PC-3 (cell line): ENCODE measurements at regions not wholly inside any gene's neighbourhood (a gene's known extent, or its start where the extent isn't known, plus 50 kb on each side); places are given as distances from the start of the nearest gene placed in this dataset.
A peak's percentile ranks its signal among the peaks of the same experiment; 100 is the strongest.

Experiments
- ATAC-seq: fragments of 200-7000 bp; cut with Tn5 transposase; 2 replicates; pipeline ENCODE4 v1.9.1; 2020; ENCODE audit warnings: mild to moderate bottlenecking, moderate library complexity
- BruUV-seq: library from RNA; stranded (reverse); fragments of 400-500 nt; replicated peaks from 2 replicates; lab custom pipeline; 2021; lab: Mats Ljungman, UMichigan
- CTCF ChIA-PET: fragments of 300-600 bp; sonication (Branson Sonifier 250); formaldehyde crosslinking; loops from one replicate; lab custom pipeline; 2022; ENCODE audit warnings: antibody characterized with exemption; lab: Charles Lee
- POLR2A ChIA-PET: fragments of 300-600 bp; sonication (Branson Sonifier 250); formaldehyde crosslinking; loops from one replicate; lab custom pipeline; 2022; ENCODE audit warnings: antibody characterized with exemption; ENCODE audit not compliant: unreplicated experiment; lab: Charles Lee
- DNase-seq: peaks from one replicate; pipeline ENCODE4 v3.0.0-alpha.2; 2015
- H2AFZ ChIP-seq: fragments of 300-600 bp; sonication (generic); 2 replicates; pipeline ENCODE4 v1.6.0; 2016; ENCODE audit warnings: antibody characterized with exemption, low read length
- H3F3A ChIP-seq: fragments of 300-600 bp; sonication (generic); one replicate; pipeline ENCODE4 v1.6.0; 2017; ENCODE audit warnings: antibody characterized with exemption, low read length, control low read depth, mild to moderate bottlenecking; ENCODE audit not compliant: unreplicated experiment
- H3K27ac ChIP-seq: fragments of 300-600 bp; sonication (generic); 2 replicates; pipeline ENCODE4 v1.5.1; 2016; ENCODE audit warnings: mild to moderate bottlenecking, low read length
- H3K27me3 ChIP-seq: fragments of 300-600 bp; sonication (generic); 2 replicates; pipeline ENCODE4 v1.6.1; 2016; ENCODE audit warnings: low read length, mixed read lengths
- H3K36me3 ChIP-seq: fragments of 300-600 bp; sonication (generic); 2 replicates; pipeline ENCODE4 v1.6.1; 2016; ENCODE audit warnings: low read depth, mixed run types, low read length, mixed read lengths
- H3K4me1 ChIP-seq: fragments of 300-600 bp; sonication (generic); 2 replicates; pipeline ENCODE4 v1.5.1; 2016; ENCODE audit warnings: low read length; ENCODE audit not compliant: insufficient read depth
- H3K4me2 ChIP-seq: fragments of 300-600 bp; sonication (generic); 2 replicates; pipeline ENCODE4 v1.6.0; 2016; ENCODE audit warnings: low read length
- H3K4me3 ChIP-seq: fragments of 300-600 bp; sonication (generic); 2 replicates; pipeline ENCODE4 v1.5.1; 2016; ENCODE audit warnings: mild to moderate bottlenecking, low read length, mixed read lengths
- H3K79me2 ChIP-seq: fragments of 300-600 bp; sonication (generic); 2 replicates; pipeline ENCODE4 v1.6.1; 2017; ENCODE audit warnings: low read length, mixed read lengths
- H3K9ac ChIP-seq: fragments of 300-600 bp; sonication (generic); 2 replicates; pipeline ENCODE4 v1.6.0; 2016; ENCODE audit warnings: mild to moderate bottlenecking, low read length
- H3K9me2 ChIP-seq: fragments of 300-600 bp; sonication (generic); replicated peaks from 2 replicates; pipeline ENCODE4 v1.6.1; 2016; ENCODE audit warnings: mixed run types, low read length, mixed read lengths
- H3K9me3 ChIP-seq: fragments of 300-600 bp; sonication (generic); 2 replicates; pipeline ENCODE4 v1.6.1; 2016; ENCODE audit warnings: low read length, mixed read lengths
- H4K20me1 ChIP-seq: fragments of 300-600 bp; sonication (generic); 2 replicates; pipeline ENCODE4 v1.6.1; 2016; ENCODE audit warnings: low read length, mixed read lengths
- EZH2 ChIP-seq: fragments of 300-600 bp; sonication (generic); IDR thresholded peaks from one replicate; pipeline ENCODE4 v1.6.1; 2017; ENCODE audit warnings: antibody characterized with exemption, mild to moderate bottlenecking, low read length; ENCODE audit not compliant: unreplicated experiment
- EZH2phosphoT487 ChIP-seq: fragments of 300-600 bp; sonication (generic); IDR thresholded peaks from 2 replicates; pipeline ENCODE4 v1.6.1; 2018; ENCODE audit warnings: mild to moderate bottlenecking, antibody characterized with exemption, low read length, borderline replicate concordance
- intact Hi-C: fragments of 100-400 bp; cut with micrococcal nuclease; formaldehyde crosslinking; loops from 2 replicates; pipeline ENCODE4 v1.9.0; 2023
- TF ChIP-seq, protein P1 (sequence below): fragments of 300-600 bp; sonication (generic); conservative IDR thresholded peaks from 2 replicates; pipeline ENCODE4 v1.5.1; 2017; ENCODE audit warnings: antibody characterized with exemption, low read depth, mild to moderate bottlenecking, low read length

DNA sequence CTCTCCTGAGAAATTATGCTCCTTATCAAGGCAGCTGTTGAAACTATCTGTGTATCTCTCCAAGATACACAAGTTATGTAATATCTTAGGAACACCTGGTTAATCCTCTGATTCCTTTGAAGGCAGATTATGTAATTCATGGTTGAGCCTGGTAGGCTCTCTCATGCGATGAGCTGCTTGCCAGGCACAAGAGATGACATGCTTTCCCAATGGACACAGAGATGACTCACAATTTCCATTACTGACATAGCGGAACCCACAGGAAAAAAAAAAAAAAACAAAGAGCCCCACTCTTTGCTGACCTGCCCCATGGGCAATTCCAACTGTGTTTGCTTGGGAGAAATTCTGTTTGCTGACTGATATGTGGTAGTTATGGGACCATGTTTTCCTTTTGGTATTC is 736.4 kb upstream of the PHF14 start:
- ATAC-seq = peak; percentile 18

DNA sequence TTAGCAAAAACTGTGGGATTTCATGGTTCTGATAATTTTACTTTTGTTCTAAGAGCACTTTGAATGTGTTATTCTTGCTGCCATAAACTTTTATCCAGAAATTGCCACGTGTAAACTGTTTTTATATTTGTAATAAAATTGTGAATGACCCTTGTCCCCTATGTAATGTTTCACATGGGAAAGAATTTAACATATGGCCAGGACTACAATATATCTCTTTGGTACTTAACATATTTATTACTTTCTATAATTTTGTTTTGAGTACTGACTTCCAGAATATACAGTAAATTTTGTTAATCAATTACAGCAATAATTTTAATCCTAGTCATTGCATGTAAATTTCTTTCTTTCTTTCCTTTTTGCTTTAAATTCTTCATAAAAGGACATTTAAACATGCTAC is 735.0 kb upstream of the PHF14 start:
- Histone ChIP-seq H3K4me2 (no peak overlapping the region), H3K4me3 (no peak overlapping the region), H3K36me3 (no peaks in the 10 kb centered on the region), H3K9me2 (no peaks in the 10 kb centered on the region), H2AFZ (no peak overlapping the region), H4K20me1 (no peaks in the 10 kb centered on the region), H3K4me1 (no peaks in the 10 kb centered on the region), H3K27ac (no peak overlapping the region), H3K9me3 (0 out of 2 replicates have a peak, but pooled peaks cover 2% of the 10 kb centered on the region), H3K79me2 (no peaks in the 10 kb centered on the region), H3K9ac (no peak overlapping the region), H3K27me3 (no peaks in the 10 kb centered on the region), H3F3A (no peaks in the 10 kb centered on the region)
- ATAC-seq (no peak), DNase-seq (no peak)
- ChIA-PET POLR2A (no interaction called here), CTCF (no interaction called here)
- TF ChIP-seq, protein P1, sequence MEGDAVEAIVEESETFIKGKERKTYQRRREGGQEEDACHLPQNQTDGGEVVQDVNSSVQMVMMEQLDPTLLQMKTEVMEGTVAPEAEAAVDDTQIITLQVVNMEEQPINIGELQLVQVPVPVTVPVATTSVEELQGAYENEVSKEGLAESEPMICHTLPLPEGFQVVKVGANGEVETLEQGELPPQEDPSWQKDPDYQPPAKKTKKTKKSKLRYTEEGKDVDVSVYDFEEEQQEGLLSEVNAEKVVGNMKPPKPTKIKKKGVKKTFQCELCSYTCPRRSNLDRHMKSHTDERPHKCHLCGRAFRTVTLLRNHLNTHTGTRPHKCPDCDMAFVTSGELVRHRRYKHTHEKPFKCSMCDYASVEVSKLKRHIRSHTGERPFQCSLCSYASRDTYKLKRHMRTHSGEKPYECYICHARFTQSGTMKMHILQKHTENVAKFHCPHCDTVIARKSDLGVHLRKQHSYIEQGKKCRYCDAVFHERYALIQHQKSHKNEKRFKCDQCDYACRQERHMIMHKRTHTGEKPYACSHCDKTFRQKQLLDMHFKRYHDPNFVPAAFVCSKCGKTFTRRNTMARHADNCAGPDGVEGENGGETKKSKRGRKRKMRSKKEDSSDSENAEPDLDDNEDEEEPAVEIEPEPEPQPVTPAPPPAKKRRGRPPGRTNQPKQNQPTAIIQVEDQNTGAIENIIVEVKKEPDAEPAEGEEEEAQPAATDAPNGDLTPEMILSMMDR = no peak
- TF ChIP-seq EZH2 (no peak), EZH2phosphoT487 (no peak)
- intact Hi-C loops = no loop called here
- BruUV-seq = no TSS peak

More for the DNA sequence above, 736.4 kb upstream of the PHF14 start:
- POLR2A ChIA-PET = no interaction called here
- no peak overlapping the region for H3K9ac ChIP-seq
- no peaks in the 10 kb centered on the region for H3K27me3 ChIP-seq
- H3K4me1 ChIP-seq = no peaks in the 10 kb centered on the region
- H3K9me3 ChIP-seq = 0 out of 2 replicates have a peak, but pooled peaks cover 6% of the 10 kb centered on the region
- H3F3A ChIP-seq = no peaks in the 10 kb centered on the region
- no peaks in the 10 kb centered on the region for H3K36me3 ChIP-seq
- H2AFZ ChIP-seq = no peak overlapping the region
- no peak overlapping the region for H3K4me2 ChIP-seq
- CTCF ChIA-PET = no interaction called here
- H3K27ac ChIP-seq = no peak overlapping the region
- TF ChIP-seq EZH2phosphoT487 (no peak), EZH2 (no peak)
- TF ChIP-seq, protein P1 = no peak
- H3K79me2 ChIP-seq = no peaks in the 10 kb centered on the region
- DNase-seq = peak; percentile 6
- no peaks in the 10 kb centered on the region for H3K9me2 ChIP-seq
- no peaks in the 10 kb centered on the region for H4K20me1 ChIP-seq
- BruUV-seq = no TSS peak
- no peak overlapping the region for H3K4me3 ChIP-seq
- intact Hi-C loops = no loop called here

DNA sequence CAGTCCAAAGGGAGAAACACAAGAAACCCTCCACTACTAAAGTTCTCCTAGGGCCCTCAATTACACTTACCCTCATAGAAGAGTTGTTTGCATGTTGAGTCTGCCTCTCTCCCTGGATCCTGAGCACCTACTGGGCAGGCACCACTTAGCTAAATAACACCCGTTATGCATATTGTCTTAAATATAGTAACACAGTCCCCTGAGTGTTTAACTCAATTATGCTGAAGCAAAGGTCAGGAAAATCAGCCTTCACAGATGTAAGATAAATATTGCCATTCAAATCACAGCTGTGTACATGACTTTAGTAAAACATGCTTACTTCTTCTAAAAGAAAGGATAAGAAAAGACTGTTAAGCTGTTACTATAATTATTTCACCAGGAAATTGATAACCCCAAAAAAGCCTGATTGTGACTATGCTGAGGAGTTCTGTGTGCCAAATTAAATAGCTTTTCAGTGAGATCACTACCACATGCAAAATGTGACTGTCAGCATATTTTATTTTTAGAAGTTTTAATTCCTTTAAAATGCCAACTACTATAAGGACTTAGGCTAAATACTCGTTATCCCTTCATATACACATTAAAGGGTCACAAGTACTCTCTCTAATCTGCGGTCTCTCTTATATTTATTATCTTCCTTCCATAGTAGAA is 733.9 kb upstream of the PHF14 start:
- TF ChIP-seq EZH2 (no peak), EZH2phosphoT487 (no peak)
- TF ChIP-seq, protein P1 = no peak
- ChIA-PET POLR2A (no interaction called here), CTCF (no interaction called here)
- Histone ChIP-seq H3K9me3 (no peaks in the 10 kb centered on the region), H2AFZ (no peak overlapping the region), H4K20me1 (no peaks in the 10 kb centered on the region), H3F3A (no peaks in the 10 kb centered on the region), H3K4me2 (no peak overlapping the region), H3K4me3 (no peak overlapping the region), H3K79me2 (no peaks in the 10 kb centered on the region), H3K27me3 (no peaks in the 10 kb centered on the region), H3K36me3 (no peaks in the 10 kb centered on the region), H3K9me2 (no peaks in the 10 kb centered on the region), H3K4me1 (no peaks in the 10 kb centered on the region), H3K27ac (no peak overlapping the region), H3K9ac (no peak overlapping the region)
- DNase-seq (no peak), ATAC-seq (no peak)
- no TSS peak for BruUV-seq
- intact Hi-C loops = no loop called here
